GM12878 (cell line): ENCODE measurements at regions not wholly inside any gene's neighbourhood (a gene's known extent, or its start where the extent isn't known, plus 50 kb on each side); places are given as distances from the start of the nearest gene placed in this dataset.

ENCODE experiments used
- ATAC-seq: fragments of 200-7000 bp; cut with Tn5 transposase; 3 replicates; pipeline ENCODE4 v1.9.1; 2020; ENCODE audit warnings: mild to moderate bottlenecking, moderate library complexity
- BruUV-seq: library from RNA; stranded (reverse); fragments of 400-500 nt; replicated peaks from 2 replicates; lab custom pipeline; 2021; lab: Mats Ljungman, UMichigan
- CTCF ChIA-PET: fragments of 300-600 bp; sonication (Branson Sonifier 250); formaldehyde crosslinking; extraction: SDS; loops from one replicate; lab custom pipeline; 2021; ENCODE audit warnings: inconsistent platforms; lab: Yijun Ruan, JAX
- POLR2A ChIA-PET: fragments of 350-600 bp; formaldehyde crosslinking; extraction: SDS; loops from one replicate; lab custom pipeline; 2021; ENCODE audit warnings: inconsistent platforms; lab: Charles Lee
- RAD21 ChIA-PET: fragments of 300-600 bp; sonication (Branson Sonifier 250); formaldehyde crosslinking; loops from one replicate; lab custom pipeline; 2023; ENCODE audit warnings: antibody characterized with exemption; ENCODE audit not compliant: unreplicated experiment; lab: Charles Lee
- SMC1A ChIA-PET: fragments of 300-600 bp; sonication (Branson Sonifier 250); formaldehyde crosslinking; loops from one replicate; lab custom pipeline; 2023; ENCODE audit not compliant: unreplicated experiment, uncharacterized antibody; lab: Charles Lee
- DNase-seq: peaks from one replicate; pipeline ENCODE4 v3.0.0-alpha.2; 2011; ENCODE audit warnings: low read depth, low spot score
- FAIRE-seq: peaks from 3 replicates; lab custom pipeline; 2011; peaks lifted over from hg19 to GRCh38; lab: Jason Lieb, UNC
- H2AFZ ChIP-seq: 2 replicates; pipeline ENCODE4 v1.6.0; 2011; ENCODE audit warnings: low read depth, low read length, control low read depth; ENCODE audit not compliant: control insufficient read depth
- H3K27ac ChIP-seq: 2 replicates; pipeline ENCODE4 v1.5.1; 2011; ENCODE audit warnings: control low read depth; ENCODE audit not compliant: control insufficient read depth, insufficient read depth
- H3K27me3 ChIP-seq, 2 experiments: replicated peaks in 1 of 2; 2 replicates each; pipeline versions ENCODE4 v1.6.0 to v1.6.1; 2011; ENCODE audit warnings: low read length in 1 of 2; ENCODE audit not compliant: control insufficient read depth in 2 of 2, insufficient read depth in 2 of 2
- H3K36me3 ChIP-seq, 2 experiments: 2 replicates each; pipeline ENCODE4 v1.5.1; 2011; ENCODE audit warnings: low read length in 1 of 2; ENCODE audit not compliant: control insufficient read depth in 2 of 2, insufficient read depth in 2 of 2
- H3K4me1 ChIP-seq: 2 replicates; pipeline ENCODE4 v1.6.1; 2011; ENCODE audit warnings: mild to moderate bottlenecking, low read length, moderate library complexity, mixed read lengths; ENCODE audit not compliant: control insufficient read depth, insufficient read depth
- H3K4me2 ChIP-seq: 2 replicates; pipeline ENCODE4 v1.6.0; 2011; ENCODE audit warnings: control low read depth; ENCODE audit not compliant: control insufficient read depth, insufficient read depth
- H3K4me3 ChIP-seq: fragments of 200-600 bp; sonication (generic); 2 replicates; pipeline ENCODE4 v1.5.1; 2016
- H3K79me2 ChIP-seq: 2 replicates; pipeline ENCODE4 v1.6.0; 2011; ENCODE audit warnings: low read length; ENCODE audit not compliant: control insufficient read depth, insufficient read depth
- H3K9ac ChIP-seq: 2 replicates; pipeline ENCODE4 v1.8.0; 2011; ENCODE audit warnings: low read length, control low read depth, mixed read lengths; ENCODE audit not compliant: control insufficient read depth, insufficient read depth
- H3K9me3 ChIP-seq: replicated peaks from 3 replicates; pipeline ENCODE4 v1.5.1; 2011; ENCODE audit warnings: mild to moderate bottlenecking, low read length; ENCODE audit not compliant: control insufficient read depth, insufficient read depth
- H4K20me1 ChIP-seq: 2 replicates; pipeline ENCODE4 v1.6.0; 2011; ENCODE audit not compliant: control insufficient read depth, insufficient read depth
- CBX3 ChIP-seq: fragments of 200-600 bp; sonication (generic); IDR thresholded peaks from 2 replicates; pipeline ENCODE4 v1.6.1; 2016; ENCODE audit warnings: low read depth, borderline replicate concordance
- CEBPB ChIP-seq, 2 experiments: fragments of 150-350 bp in 1 of 2; IDR thresholded peaks; 2 replicates each; pipeline ENCODE4 v1.6.1; 2012 to 2014; ENCODE audit warnings: low read depth in 2 of 2, low read length in 2 of 2, borderline replicate concordance in 1 of 2, inconsistent platforms in 1 of 2
- CREB1 ChIP-seq: IDR thresholded peaks from 2 replicates; pipeline ENCODE4 v1.6.1; 2012; ENCODE audit warnings: low read depth, mild to moderate bottlenecking, inconsistent platforms
- EZH2 ChIP-seq: IDR thresholded peaks from 2 replicates; pipeline ENCODE4 v1.6.1; 2012; ENCODE audit warnings: low read depth, mild to moderate bottlenecking, control low read depth, inconsistent platforms, low read length, borderline replicate concordance; ENCODE audit not compliant: control insufficient read depth
- KAT2A ChIP-seq: conservative IDR thresholded peaks from 2 replicates; pipeline ENCODE4 v1.6.1; 2011; ENCODE audit warnings: low read depth, low read length; ENCODE audit not compliant: control insufficient read depth
- MTA3 ChIP-seq: IDR thresholded peaks from 2 replicates; pipeline ENCODE4 v1.6.1; 2012; ENCODE audit warnings: low read length, inconsistent platforms, borderline replicate concordance
- POLR2A ChIP-seq: IDR thresholded peaks from 2 replicates; pipeline ENCODE4 v1.6.1; 2011; ENCODE audit warnings: low read depth, mild to moderate bottlenecking, low read length
- SUZ12 ChIP-seq: fragments of 200-600 bp; sonication (generic); IDR thresholded peaks from one replicate; pipeline ENCODE4 v1.6.1; 2018; ENCODE audit warnings: antibody characterized with exemption, mild to moderate bottlenecking; ENCODE audit not compliant: unreplicated experiment
- WGBS: methylation state at CpG from one replicate; pipeline ENCODE4 v1.1.6; 2016; ENCODE audit warnings: low lambda C conversion rate; ENCODE audit not compliant: insufficient replicate concordance, insufficient coverage; ENCODE audit errors: missing lambda C conversion rate; 5-methylcytosine and 5-hydroxymethylcytosine counted together
- in situ Hi-C: fragments of 300-500 bp; cut with MboI; formaldehyde crosslinking; loops from 9 replicates; pipeline ENCODE4 v1.14.3; 2018; ENCODE audit warnings: mixed read lengths
- intact Hi-C: fragments of 100-400 bp; cut with micrococcal nuclease; formaldehyde crosslinking; loops from one replicate; pipeline ENCODE4 v1.14.2; 2022; ENCODE audit not compliant: unreplicated experiment

GRCh38 chrX:134718966-134719317, 60.7 kb upstream of the PLAC1 start:
- no peak for FAIRE-seq
- CTCF ChIA-PET: no interaction called here
- Histone ChIP-seq H4K20me1 (no peaks in the 10 kb centered on the region), H3K4me2 (no peak overlapping the region), H3K27ac (no peak overlapping the region), H3K4me3 (no peak overlapping the region), H3K9ac (no peak overlapping the region), H3K4me1 (0 out of 2 replicates have a peak, but pooled peaks cover 5% of the 10 kb centered on the region), H3K9me3 (no peaks in the 10 kb centered on the region), H2AFZ (no peak overlapping the region), H3K79me2 (no peaks in the 10 kb centered on the region), H3K27me3 (no peaks in the 10 kb centered on the region), H3K36me3 (no peaks in the 10 kb centered on the region)
- intact Hi-C loops: no loop called here
- peak; percentile 25 for DNase-seq
- RAD21 ChIA-PET: no interaction called here
- BruUV-seq: no TSS peak
- in situ Hi-C loops: no loop called here
- whole genome bisulfite sequencing: 31% methylated on average over 2 of the region's 2 CpGs
- TF ChIP-seq MTA3 (no peak), POLR2A (no peak), CEBPB (IDR thresholded peaks at IDR 0.05; ENCODE audit: borderline replicate concordance in 1 of 2, low read depth in 2 of 2, low read length in 2 of 2) (peak in 1 of 2 experiments; percentile 55; a peak in 1 of 4 replicates), CREB1 (0 out of 2 replicates have a peak, but pooled peaks have one; percentile 26), CBX3 (no peak), SUZ12 (no peak), EZH2 (no peak), KAT2A (no peak)
- SMC1A ChIA-PET: no interaction called here
- POLR2A ChIA-PET: no interaction called here
- peak; percentile 86 for ATAC-seq
